H1 (cell line): ENCODE measurements at regions not wholly inside any gene's neighbourhood (a gene's known extent, or its start where the extent isn't known, plus 50 kb on each side); places are given as distances from the start of the nearest gene placed in this dataset.

Source experiments
- CTCF ChIA-PET: fragments of 300-600 bp; sonication (Branson Sonifier 250); formaldehyde crosslinking; loops from one replicate; lab custom pipeline; 2021; ENCODE audit not compliant: partially characterized antibody; lab: Charles Lee
- POLR2A ChIA-PET: fragments of 300-600 bp; sonication (Branson Sonifier 250); formaldehyde crosslinking; loops from one replicate; lab custom pipeline; 2021; ENCODE audit warnings: inconsistent platforms; ENCODE audit not compliant: partially characterized antibody; lab: Charles Lee
- DNase-seq, 2 experiments: peaks; one replicate each; pipeline versions ENCODE4 v3.0.0 to v3.0.0-alpha.2; 2010 to 2022; ENCODE audit warnings: low spot score in 2 of 2, low read depth in 1 of 2, mixed read lengths in 1 of 2
- FAIRE-seq: peaks from 2 replicates; lab custom pipeline; 2011; peaks lifted over from hg19 to GRCh38; lab: Jason Lieb, UNC
- H2AFZ ChIP-seq: 2 replicates; pipeline ENCODE4 v1.8.1; 2012; ENCODE audit warnings: low read length, inconsistent platforms
- H2AK5ac ChIP-seq: 2 replicates; pipeline ENCODE4 v1.6.1; 2013; ENCODE audit warnings: low read depth, low read length
- H2BK120ac ChIP-seq: replicated peaks from 2 replicates; pipeline ENCODE3; 2013; ENCODE audit warnings: low read depth, low read length, inconsistent platforms
- H2BK12ac ChIP-seq: 2 replicates; pipeline ENCODE4 v1.6.1; 2013; ENCODE audit warnings: low read depth, low read length
- H2BK15ac ChIP-seq: 2 replicates; pipeline ENCODE4 v1.6.1; 2013; ENCODE audit warnings: low read length
- H2BK20ac ChIP-seq: 2 replicates; pipeline ENCODE4 v1.6.1; 2013; ENCODE audit warnings: low read length
- H2BK5ac ChIP-seq: 2 replicates; pipeline ENCODE4 v1.6.1; 2013; ENCODE audit warnings: low read depth, low read length
- H3K14ac ChIP-seq: 2 replicates; pipeline ENCODE4 v1.6.1; 2013; ENCODE audit warnings: inconsistent platforms; ENCODE audit not compliant: insufficient read length
- H3K18ac ChIP-seq: 2 replicates; pipeline ENCODE4 v1.6.1; 2013; ENCODE audit warnings: low read length; ENCODE audit errors: extremely low read depth
- H3K23ac ChIP-seq: 2 replicates; pipeline ENCODE4 v1.6.1; 2013; ENCODE audit warnings: inconsistent platforms; ENCODE audit not compliant: insufficient read length
- H3K23me2 ChIP-seq: 2 replicates; pipeline ENCODE4 v1.6.1; 2013; ENCODE audit warnings: low read depth, low read length
- H3K27ac ChIP-seq: 2 replicates; pipeline ENCODE4 v1.6.1; 2011; ENCODE audit warnings: low read depth, low read length, inconsistent platforms
- H3K27me3 ChIP-seq, 4 experiments: replicated peaks in 1 of 4; 1 replicate in 1 of 4; 2 replicates in 3 of 4; pipeline versions ENCODE4 v1.6.1 to v1.8.1; 2011 to 2013; ENCODE audit warnings: low read length in 3 of 4, mild to moderate bottlenecking in 3 of 4, inconsistent platforms in 2 of 4, mixed read lengths in 2 of 4, moderate library complexity in 1 of 4; ENCODE audit not compliant: control insufficient read depth in 3 of 4, insufficient read depth in 3 of 4; ENCODE audit errors: extremely low read depth in 1 of 4
- H3K36me3 ChIP-seq, 4 experiments: 2 replicates each; pipeline versions ENCODE4 v1.6.1 to v1.8.1; 2011 to 2013; ENCODE audit warnings: mild to moderate bottlenecking in 4 of 4, low read length in 3 of 4, moderate library complexity in 2 of 4, control low read depth in 1 of 4, inconsistent platforms in 1 of 4; ENCODE audit not compliant: insufficient read depth in 4 of 4, control insufficient read depth in 2 of 4
- H3K4ac ChIP-seq: replicated peaks from 2 replicates; pipeline ENCODE3; 2013; ENCODE audit warnings: low read length, low read depth, mixed read lengths, inconsistent platforms; ENCODE audit not compliant: insufficient read length
- H3K4me1 ChIP-seq, 4 experiments: replicated peaks in 1 of 4; 1 replicate in 1 of 4; 2 replicates in 3 of 4; pipeline versions ENCODE4 v1.6.1 to v1.8.1; 2011 to 2013; ENCODE audit warnings: low read length in 3 of 4, inconsistent platforms in 2 of 4, mixed read lengths in 1 of 4; ENCODE audit not compliant: insufficient read depth in 4 of 4, control insufficient read depth in 3 of 4
- H3K4me2 ChIP-seq, 2 experiments: 2 replicates each; pipeline versions ENCODE4 v1.6.1 to v1.8.1; 2011 to 2013; ENCODE audit warnings: low read depth in 2 of 2, low read length in 2 of 2, control low read depth in 1 of 2, inconsistent platforms in 1 of 2, mild to moderate bottlenecking in 1 of 2; ENCODE audit not compliant: insufficient read depth in 1 of 2
- H3K4me3 ChIP-seq, 4 experiments: fragments of 200-600, 300-600 bp in 1 of 4; sonication (generic), shearing (Covaris generic), sonication (Bioruptor Twin) in 1 of 4; 2 replicates each; pipeline versions ENCODE4 v1.5.1 to v1.8.1; 2011 to 2016; ENCODE audit warnings: low read length in 4 of 4, low read depth in 3 of 4, control low read depth in 2 of 4, inconsistent platforms in 2 of 4, mild to moderate bottlenecking in 2 of 4, mixed read lengths in 1 of 4, moderate library complexity in 1 of 4; ENCODE audit not compliant: insufficient read depth in 2 of 4; ENCODE audit errors: extremely low read depth in 1 of 4
- H3K56ac ChIP-seq: replicated peaks from 2 replicates; pipeline ENCODE3; 2013; ENCODE audit warnings: low read depth, mild to moderate bottlenecking, mixed read lengths, low read length, inconsistent platforms; ENCODE audit not compliant: insufficient read length
- H3K79me1 ChIP-seq: 2 replicates; pipeline ENCODE4 v1.6.1; 2013; ENCODE audit warnings: low read depth, low read length, control low read depth
- H3K79me2 ChIP-seq, 2 experiments: 2 replicates each; pipeline versions ENCODE4 v1.6.1 to v1.8.1; 2012 to 2013; ENCODE audit warnings: low read length in 2 of 2, mild to moderate bottlenecking in 2 of 2, inconsistent platforms in 1 of 2; ENCODE audit not compliant: insufficient read depth in 2 of 2, control insufficient read depth in 1 of 2
- H3K9ac ChIP-seq, 4 experiments: replicated peaks in 1 of 4; 1 replicate in 1 of 4; 2 replicates in 3 of 4; pipeline versions ENCODE4 v1.6.1 to v1.8.1; 2011 to 2013; ENCODE audit warnings: low read depth in 3 of 4, low read length in 3 of 4, control low read depth in 2 of 4, mild to moderate bottlenecking in 2 of 4, moderate library complexity in 2 of 4, inconsistent platforms in 1 of 4; ENCODE audit errors: extremely low read depth in 1 of 4
- H3K9me3 ChIP-seq, 2 experiments: 2 replicates each; pipeline versions ENCODE4 v1.6.1 to v1.8.1; 2012 to 2013; ENCODE audit warnings: mild to moderate bottlenecking in 2 of 2, moderate library complexity in 2 of 2, control low read depth in 1 of 2, inconsistent platforms in 1 of 2, low read depth in 1 of 2, low read length in 1 of 2, mixed read lengths in 1 of 2; ENCODE audit not compliant: insufficient read depth in 2 of 2
- H4K20me1 ChIP-seq, 2 experiments: replicated peaks in 1 of 2; 2 replicates each; pipeline versions ENCODE3 to v1.8.1; 2011 to 2013; ENCODE audit warnings: inconsistent platforms in 2 of 2, low read length in 2 of 2, mild to moderate bottlenecking in 1 of 2; ENCODE audit not compliant: insufficient read depth in 2 of 2, control insufficient read depth in 1 of 2
- H4K5ac ChIP-seq: 2 replicates; pipeline ENCODE4 v1.6.1; 2013; ENCODE audit warnings: low read length, low read depth, mixed read lengths, inconsistent platforms; ENCODE audit not compliant: insufficient read length
- H4K8ac ChIP-seq: 2 replicates; pipeline ENCODE4 v1.8.0; 2013; ENCODE audit warnings: mild to moderate bottlenecking, moderate library complexity, low read length, inconsistent platforms; ENCODE audit not compliant: insufficient read depth; ENCODE audit errors: extremely low read depth
- H4K91ac ChIP-seq: replicated peaks from 2 replicates; pipeline ENCODE3; 2013; ENCODE audit warnings: low read length, mixed read lengths, inconsistent platforms; ENCODE audit not compliant: insufficient read length
- CHD1 ChIP-seq: IDR thresholded peaks from 2 replicates; pipeline ENCODE4 v1.6.1; 2012; ENCODE audit warnings: low read depth, low read length, improper control_type of control experiment
- FOSL1 ChIP-seq: IDR thresholded peaks from 2 replicates; pipeline ENCODE4 v1.6.1; 2011; ENCODE audit warnings: mild to moderate bottlenecking, low read depth, low read length, moderate library complexity; ENCODE audit not compliant: insufficient read depth
- GTF2F1 ChIP-seq: IDR thresholded peaks from 2 replicates; pipeline ENCODE4 v1.6.1; 2012; ENCODE audit warnings: low read depth, low read length, improper control_type of control experiment, borderline replicate concordance
- RAD21 ChIP-seq, 2 experiments: IDR thresholded peaks in 1 of 2; conservative IDR thresholded peaks in 1 of 2; 2 replicates each; pipeline ENCODE4 v1.6.1; 2011; ENCODE audit warnings: low read depth in 2 of 2, low read length in 2 of 2, improper control_type of control experiment in 1 of 2, inconsistent platforms in 1 of 2, mild to moderate bottlenecking in 1 of 2, moderate library complexity in 1 of 2
- WGBS, 2 experiments: shearing (Covaris generic) in 1 of 2; methylation state at CpG; one replicate each; pipeline versions ENCODE4 v1.1.6 to v1.1.7; 2013 to 2015; ENCODE audit warnings: low lambda C conversion rate in 2 of 2, mixed read lengths in 2 of 2, inconsistent platforms in 1 of 2, low coverage in 1 of 2, missing lambda C conversion rate in 1 of 2; ENCODE audit not compliant: insufficient replicate concordance in 2 of 2, insufficient coverage in 1 of 2, insufficient read length in 1 of 2; ENCODE audit errors: extremely low coverage in 1 of 2, missing lambda C conversion rate in 1 of 2; 5-methylcytosine and 5-hydroxymethylcytosine counted together

DNA sequence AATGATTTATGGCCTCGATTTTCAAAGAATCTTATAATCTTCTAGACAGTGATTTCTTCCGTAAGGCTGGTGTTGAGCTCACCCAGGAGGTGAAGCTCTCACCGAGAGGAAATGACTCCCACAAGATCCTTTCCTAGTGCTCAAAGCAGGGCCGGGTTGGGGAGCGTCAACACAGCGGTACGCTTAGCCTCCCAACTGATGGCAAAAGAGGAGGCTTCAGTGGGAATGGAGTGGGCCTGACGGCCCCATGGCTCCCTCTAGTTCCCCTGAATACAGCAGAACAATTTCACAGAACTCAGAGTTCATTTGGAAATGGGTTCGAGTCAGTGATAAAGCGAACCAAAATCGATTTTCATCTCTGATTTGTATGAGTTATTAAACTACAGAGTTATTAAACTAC is 449.5 kb downstream of the KLF12 start:
- Histone ChIP-seq H2AK5ac (no peak overlapping the region), H3K23ac (no peak overlapping the region), H2BK5ac (no peak overlapping the region), H3K79me2 (no peaks in the 10 kb centered on the region), H3K27ac (no peak overlapping the region), H3K79me1 (no peaks in the 10 kb centered on the region), H3K23me2 (no peaks in the 10 kb centered on the region), H2BK20ac (no peak overlapping the region), H3K27me3 (no peaks in the 10 kb centered on the region), H3K56ac (no peak overlapping the region), H3K14ac (no peak overlapping the region), H2BK120ac (no peak overlapping the region), H4K91ac (no peak overlapping the region), H3K9ac (no peak overlapping the region), H2AFZ (no peak overlapping the region), H3K18ac (no peak overlapping the region), H3K36me3 (no peaks in the 10 kb centered on the region), H3K4me1 (peaks cover 0 to 3% (median 0%) of the 10 kb centered on the region in 4 experiments; a peak in 1 of 7 replicates), H3K9me3 (no peaks in the 10 kb centered on the region), H3K4me3 (no peak overlapping the region), H4K5ac (no peak overlapping the region), H2BK12ac (no peak overlapping the region), H4K20me1 (no peaks in the 10 kb centered on the region), H4K8ac (no peak overlapping the region), H3K4ac (no peak overlapping the region), H2BK15ac (no peak overlapping the region), H3K4me2 (no peak overlapping the region)
- 82% methylated on average over 11 of the region's 11 CpGs; no CpG with 5 or more reads in 1 of the 2 experiments for WGBS, 2 experiments
- DNase-seq, result no peak
- CTCF ChIA-PET, result interaction anchor here (0.6 to 1.1 kb wide), 3 partner anchors 83 to 877 kb away, joined by 3 to 4 read pairs (median 3); no protein-coding TSS in a partner anchor
- TF ChIP-seq FOSL1 (no peak), GTF2F1 (no peak), RAD21 (IDR thresholded peaks at IDR 0.05 in 1 of 2, conservative IDR thresholded peaks at IDR 0.05 in 1 of 2; ENCODE audit: low read depth in 2 of 2, low read length in 2 of 2) (peak; percentile 5 to 29; a peak in 2 of 4 replicates), CHD1 (no peak)
- no peak for FAIRE-seq
- POLR2A ChIA-PET, result no interaction called here
